H1 (cell line): ENCODE measurements at regions not wholly inside any gene's neighbourhood (a gene's known extent, or its start where the extent isn't known, plus 50 kb on each side); places are given as distances from the start of the nearest gene placed in this dataset.

Experiments
- CBX5 ChIP-seq: fragments of 300-800, 300-1000 bp; sonication (generic); IDR thresholded peaks from 2 replicates; pipeline ENCODE4 v1.7.1; 2016; ENCODE audit warnings: antibody characterized with exemption, low read length, low read depth
- CHD1 ChIP-seq: IDR thresholded peaks from 2 replicates; pipeline ENCODE4 v1.6.1; 2012; ENCODE audit warnings: low read depth, low read length, improper control_type of control experiment
- GTF2F1 ChIP-seq: IDR thresholded peaks from 2 replicates; pipeline ENCODE4 v1.6.1; 2012; ENCODE audit warnings: low read depth, low read length, improper control_type of control experiment, borderline replicate concordance
- KDM5A ChIP-seq: fragments of 200-600 bp; IDR thresholded peaks from 2 replicates; pipeline ENCODE4 v1.7.1; 2012; ENCODE audit warnings: mild to moderate bottlenecking, low read length, inconsistent platforms, mixed read lengths
- NRF1 ChIP-seq: IDR thresholded peaks from 2 replicates; pipeline ENCODE4 v1.6.1; 2011; ENCODE audit warnings: mild to moderate bottlenecking, low read depth, low read length, improper control_type of control experiment
- POU5F1 ChIP-seq: IDR thresholded peaks from 2 replicates; pipeline ENCODE4 v1.6.1; 2011; ENCODE audit warnings: low read depth, mild to moderate bottlenecking, low read length, moderate library complexity
- SIN3A ChIP-seq, 2 experiments: IDR thresholded peaks in 1 of 2; conservative IDR thresholded peaks in 1 of 2; 2 replicates each; pipeline ENCODE4 v1.6.1; 2011 to 2012; ENCODE audit warnings: low read length in 2 of 2, improper control_type of control experiment in 1 of 2, low read depth in 1 of 2, mild to moderate bottlenecking in 1 of 2
- TCF12 ChIP-seq: IDR thresholded peaks from 2 replicates; pipeline ENCODE4 v1.6.1; 2011; ENCODE audit warnings: low read depth, mild to moderate bottlenecking, low read length
- ZNF274 ChIP-seq: IDR thresholded peaks from 2 replicates; pipeline ENCODE4 v1.7.0; 2012; ENCODE audit warnings: low read length, borderline replicate concordance; ENCODE audit errors: extremely low read depth
- TF ChIP-seq, protein P1 (sequence below): fragments of 300-600 bp; sonication (generic); IDR thresholded peaks from 2 replicates; pipeline ENCODE4 v1.7.1; 2012; ENCODE audit warnings: low read length, moderate library complexity, mild to moderate bottlenecking, inconsistent platforms; ENCODE audit not compliant: insufficient replicate concordance
- TF ChIP-seq, protein P2 (sequence below): IDR thresholded peaks from 2 replicates; pipeline ENCODE4 v1.6.1; 2012; ENCODE audit warnings: low read length, inconsistent platforms

DNA sequence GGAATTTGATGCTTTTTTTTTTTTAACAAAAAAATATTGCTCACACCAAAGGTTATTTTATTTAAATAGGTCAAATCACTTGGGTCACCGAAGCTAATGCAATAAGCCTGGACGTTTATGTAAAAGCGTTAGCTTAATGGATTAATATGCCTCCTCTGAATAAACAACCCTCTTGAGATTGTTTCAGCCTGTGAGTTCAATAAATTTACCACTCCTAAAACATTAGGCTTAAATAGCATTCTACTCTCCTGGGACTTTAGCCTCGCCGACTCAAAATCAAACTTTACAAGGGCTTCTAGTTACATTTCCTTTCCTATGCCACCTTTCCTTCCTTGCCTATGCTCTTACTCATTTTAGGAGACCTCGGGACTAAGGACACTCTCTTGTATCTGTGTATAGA is 79.3 kb downstream of the DNAJB9 start (continued):
- TF ChIP-seq, protein P1, sequence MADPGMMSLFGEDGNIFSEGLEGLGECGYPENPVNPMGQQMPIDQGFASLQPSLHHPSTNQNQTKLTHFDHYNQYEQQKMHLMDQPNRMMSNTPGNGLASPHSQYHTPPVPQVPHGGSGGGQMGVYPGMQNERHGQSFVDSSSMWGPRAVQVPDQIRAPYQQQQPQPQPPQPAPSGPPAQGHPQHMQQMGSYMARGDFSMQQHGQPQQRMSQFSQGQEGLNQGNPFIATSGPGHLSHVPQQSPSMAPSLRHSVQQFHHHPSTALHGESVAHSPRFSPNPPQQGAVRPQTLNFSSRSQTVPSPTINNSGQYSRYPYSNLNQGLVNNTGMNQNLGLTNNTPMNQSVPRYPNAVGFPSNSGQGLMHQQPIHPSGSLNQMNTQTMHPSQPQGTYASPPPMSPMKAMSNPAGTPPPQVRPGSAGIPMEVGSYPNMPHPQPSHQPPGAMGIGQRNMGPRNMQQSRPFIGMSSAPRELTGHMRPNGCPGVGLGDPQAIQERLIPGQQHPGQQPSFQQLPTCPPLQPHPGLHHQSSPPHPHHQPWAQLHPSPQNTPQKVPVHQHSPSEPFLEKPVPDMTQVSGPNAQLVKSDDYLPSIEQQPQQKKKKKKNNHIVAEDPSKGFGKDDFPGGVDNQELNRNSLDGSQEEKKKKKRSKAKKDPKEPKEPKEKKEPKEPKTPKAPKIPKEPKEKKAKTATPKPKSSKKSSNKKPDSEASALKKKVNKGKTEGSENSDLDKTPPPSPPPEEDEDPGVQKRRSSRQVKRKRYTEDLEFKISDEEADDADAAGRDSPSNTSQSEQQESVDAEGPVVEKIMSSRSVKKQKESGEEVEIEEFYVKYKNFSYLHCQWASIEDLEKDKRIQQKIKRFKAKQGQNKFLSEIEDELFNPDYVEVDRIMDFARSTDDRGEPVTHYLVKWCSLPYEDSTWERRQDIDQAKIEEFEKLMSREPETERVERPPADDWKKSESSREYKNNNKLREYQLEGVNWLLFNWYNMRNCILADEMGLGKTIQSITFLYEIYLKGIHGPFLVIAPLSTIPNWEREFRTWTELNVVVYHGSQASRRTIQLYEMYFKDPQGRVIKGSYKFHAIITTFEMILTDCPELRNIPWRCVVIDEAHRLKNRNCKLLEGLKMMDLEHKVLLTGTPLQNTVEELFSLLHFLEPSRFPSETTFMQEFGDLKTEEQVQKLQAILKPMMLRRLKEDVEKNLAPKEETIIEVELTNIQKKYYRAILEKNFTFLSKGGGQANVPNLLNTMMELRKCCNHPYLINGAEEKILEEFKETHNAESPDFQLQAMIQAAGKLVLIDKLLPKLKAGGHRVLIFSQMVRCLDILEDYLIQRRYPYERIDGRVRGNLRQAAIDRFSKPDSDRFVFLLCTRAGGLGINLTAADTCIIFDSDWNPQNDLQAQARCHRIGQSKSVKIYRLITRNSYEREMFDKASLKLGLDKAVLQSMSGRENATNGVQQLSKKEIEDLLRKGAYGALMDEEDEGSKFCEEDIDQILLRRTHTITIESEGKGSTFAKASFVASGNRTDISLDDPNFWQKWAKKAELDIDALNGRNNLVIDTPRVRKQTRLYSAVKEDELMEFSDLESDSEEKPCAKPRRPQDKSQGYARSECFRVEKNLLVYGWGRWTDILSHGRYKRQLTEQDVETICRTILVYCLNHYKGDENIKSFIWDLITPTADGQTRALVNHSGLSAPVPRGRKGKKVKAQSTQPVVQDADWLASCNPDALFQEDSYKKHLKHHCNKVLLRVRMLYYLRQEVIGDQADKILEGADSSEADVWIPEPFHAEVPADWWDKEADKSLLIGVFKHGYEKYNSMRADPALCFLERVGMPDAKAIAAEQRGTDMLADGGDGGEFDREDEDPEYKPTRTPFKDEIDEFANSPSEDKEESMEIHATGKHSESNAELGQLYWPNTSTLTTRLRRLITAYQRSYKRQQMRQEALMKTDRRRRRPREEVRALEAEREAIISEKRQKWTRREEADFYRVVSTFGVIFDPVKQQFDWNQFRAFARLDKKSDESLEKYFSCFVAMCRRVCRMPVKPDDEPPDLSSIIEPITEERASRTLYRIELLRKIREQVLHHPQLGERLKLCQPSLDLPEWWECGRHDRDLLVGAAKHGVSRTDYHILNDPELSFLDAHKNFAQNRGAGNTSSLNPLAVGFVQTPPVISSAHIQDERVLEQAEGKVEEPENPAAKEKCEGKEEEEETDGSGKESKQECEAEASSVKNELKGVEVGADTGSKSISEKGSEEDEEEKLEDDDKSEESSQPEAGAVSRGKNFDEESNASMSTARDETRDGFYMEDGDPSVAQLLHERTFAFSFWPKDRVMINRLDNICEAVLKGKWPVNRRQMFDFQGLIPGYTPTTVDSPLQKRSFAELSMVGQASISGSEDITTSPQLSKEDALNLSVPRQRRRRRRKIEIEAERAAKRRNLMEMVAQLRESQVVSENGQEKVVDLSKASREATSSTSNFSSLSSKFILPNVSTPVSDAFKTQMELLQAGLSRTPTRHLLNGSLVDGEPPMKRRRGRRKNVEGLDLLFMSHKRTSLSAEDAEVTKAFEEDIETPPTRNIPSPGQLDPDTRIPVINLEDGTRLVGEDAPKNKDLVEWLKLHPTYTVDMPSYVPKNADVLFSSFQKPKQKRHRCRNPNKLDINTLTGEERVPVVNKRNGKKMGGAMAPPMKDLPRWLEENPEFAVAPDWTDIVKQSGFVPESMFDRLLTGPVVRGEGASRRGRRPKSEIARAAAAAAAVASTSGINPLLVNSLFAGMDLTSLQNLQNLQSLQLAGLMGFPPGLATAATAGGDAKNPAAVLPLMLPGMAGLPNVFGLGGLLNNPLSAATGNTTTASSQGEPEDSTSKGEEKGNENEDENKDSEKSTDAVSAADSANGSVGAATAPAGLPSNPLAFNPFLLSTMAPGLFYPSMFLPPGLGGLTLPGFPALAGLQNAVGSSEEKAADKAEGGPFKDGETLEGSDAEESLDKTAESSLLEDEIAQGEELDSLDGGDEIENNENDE: no peak
- TF ChIP-seq, protein P2, sequence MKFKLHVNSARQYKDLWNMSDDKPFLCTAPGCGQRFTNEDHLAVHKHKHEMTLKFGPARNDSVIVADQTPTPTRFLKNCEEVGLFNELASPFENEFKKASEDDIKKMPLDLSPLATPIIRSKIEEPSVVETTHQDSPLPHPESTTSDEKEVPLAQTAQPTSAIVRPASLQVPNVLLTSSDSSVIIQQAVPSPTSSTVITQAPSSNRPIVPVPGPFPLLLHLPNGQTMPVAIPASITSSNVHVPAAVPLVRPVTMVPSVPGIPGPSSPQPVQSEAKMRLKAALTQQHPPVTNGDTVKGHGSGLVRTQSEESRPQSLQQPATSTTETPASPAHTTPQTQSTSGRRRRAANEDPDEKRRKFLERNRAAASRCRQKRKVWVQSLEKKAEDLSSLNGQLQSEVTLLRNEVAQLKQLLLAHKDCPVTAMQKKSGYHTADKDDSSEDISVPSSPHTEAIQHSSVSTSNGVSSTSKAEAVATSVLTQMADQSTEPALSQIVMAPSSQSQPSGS: no peak
- no peak for TF ChIP-seq GTF2F1
- TF ChIP-seq CHD1: no peak
- no peak for TF ChIP-seq CBX5
- TF ChIP-seq TCF12: no peak
- no peak for TF ChIP-seq NRF1
- TF ChIP-seq POU5F1: no peak
- TF ChIP-seq SIN3A (conservative IDR thresholded peaks at IDR 0.05 in 1 of 2, IDR thresholded peaks at IDR 0.05 in 1 of 2; ENCODE audit: low read depth in 1 of 2, low read length in 2 of 2): no peak
- TF ChIP-seq KDM5A: no peak
- TF ChIP-seq ZNF274: no peak
